ENCODE measurements at regions not wholly inside any gene's neighbourhood (a gene's known extent, or its start where the extent isn't known, plus 50 kb on each side); places are given as distances from the start of the nearest gene placed in this dataset.
"Not testable (repeated sequence)": the region's sequence is repeated elsewhere in the genome, so short reads cannot be mapped to it uniquely, and the experiment has no call there.

- not testable (repeated sequence) for DNase-seq
These were observed 353.5 kb upstream of the HS6ST1 start for GRCh38 chr2:128671981-128672757.

- not testable (repeated sequence) for DNase-seq
These were observed 361.0 kb upstream of the HS6ST1 start for GRCh38 chr2:128679680-128680079.

GRCh38 chr2:128681507-128681906, 362.8 kb upstream of the HS6ST1 start:
- DNase-seq = no peak

GRCh38 chr2:128682266-128682665, 363.6 kb upstream of the HS6ST1 start:
- no peak for DNase-seq

- no peak for DNase-seq
These were observed 364.1 kb upstream of the HS6ST1 start for GRCh38 chr2:128682729-128683284.

GRCh38 chr2:128684523-128684922, 365.9 kb upstream of the HS6ST1 start:
- no peak for DNase-seq

GRCh38 chr2:128685841-128686496, 367.3 kb upstream of the HS6ST1 start:
- DNase-seq = no peak

GRCh38 chr2:128686497-128686859, 367.8 kb upstream of the HS6ST1 start:
- no peak for DNase-seq

- DNase-seq = no peak
These were observed 368.4 kb upstream of the HS6ST1 start for GRCh38 chr2:128686881-128687555.

- DNase-seq = no peak
These were observed 368.9 kb upstream of the HS6ST1 start for GRCh38 chr2:128687565-128687964.

GRCh38 chr2:128689971-128690370, 371.3 kb upstream of the HS6ST1 start:
- DNase-seq = no peak

GRCh38 chr2:128690431-128690830, 371.8 kb upstream of the HS6ST1 start:
- no peak for DNase-seq

- no peak for DNase-seq
These were observed 372.2 kb upstream of the HS6ST1 start for GRCh38 chr2:128690869-128691268.

- DNase-seq = no peak
These were observed 372.9 kb upstream of the HS6ST1 start for GRCh38 chr2:128691526-128691925.

- no peak for DNase-seq
These were observed 374.5 kb upstream of the HS6ST1 start for GRCh38 chr2:128692895-128693742.

- no peak for DNase-seq
These were observed 375.0 kb upstream of the HS6ST1 start for GRCh38 chr2:128693743-128694029.

- peak in 9 of 58 donors; percentile 11 to 65 (median 35) for DNase-seq
These were observed 377.1 kb upstream of the HS6ST1 start for GRCh38 chr2:128695646-128696220.

- no peak for DNase-seq
These were observed 377.8 kb upstream of the HS6ST1 start for GRCh38 chr2:128696421-128696820.

GRCh38 chr2:128701418-128701817, 382.8 kb upstream of the HS6ST1 start:
- no peak for DNase-seq

- DNase-seq = no peak
These were observed 383.9 kb upstream of the HS6ST1 start for GRCh38 chr2:128702616-128703015.
